B cell (primary cell): ENCODE measurements at regions not wholly inside any gene's neighbourhood (a gene's known extent, or its start where the extent isn't known, plus 50 kb on each side); places are given as distances from the start of the nearest gene placed in this dataset.

Experiments used
- ATAC-seq: fragments of 200-7000 bp; cut with Tn5 transposase; one replicate; pipeline ENCODE4 v1.10.0; 2021; ENCODE audit warnings: low read depth, mild to moderate bottlenecking, moderate number of reproducible peaks, moderate library complexity
- CTCF ChIA-PET: fragments of 350-600 bp; sonication (Branson Sonifier 250); formaldehyde crosslinking; loops from one replicate; lab custom pipeline; 2021; ENCODE audit warnings: antibody characterized with exemption, inconsistent platforms; lab: Charles Lee
- POLR2A ChIA-PET: fragments of 350-600 bp; sonication (Branson Sonifier 250); formaldehyde crosslinking; loops from one replicate; lab custom pipeline; 2021; ENCODE audit warnings: antibody characterized with exemption; lab: Charles Lee
- DNase-seq: peaks from one replicate; pipeline ENCODE4 v3.0.0; 2013
- H2AFZ ChIP-seq: 2 replicates; pipeline ENCODE4 v1.6.1; 2012; ENCODE audit warnings: mild to moderate bottlenecking, low read depth, low read length; ENCODE audit not compliant: insufficient read depth, poor library complexity, severe bottlenecking
- H3K27ac ChIP-seq, 2 donors: 1 replicate in 1 of 2; 2 replicates in 1 of 2; pipeline ENCODE4 v1.5.1; 2012 to 2013; ENCODE audit warnings: low read length in 2 of 2, mild to moderate bottlenecking in 2 of 2, moderate library complexity in 1 of 2
- H3K27me3 ChIP-seq, 4 experiments: fragments of 200-600 bp in 1 of 4; sonication (generic) in 1 of 4; replicated peaks in 1 of 4; 1 replicate in 2 of 4; 2 replicates in 2 of 4; pipeline versions ENCODE4 v1.6.1 to v1.7.0; 2013 to 2016; ENCODE audit warnings: low read length in 3 of 4, mild to moderate bottlenecking in 2 of 4, mixed read lengths in 1 of 4, moderate library complexity in 1 of 4; ENCODE audit not compliant: insufficient read depth in 4 of 4, control insufficient read depth in 3 of 4; ENCODE audit errors: control extremely low read depth in 1 of 4
- H3K36me3 ChIP-seq, 2 experiments: replicated peaks in 1 of 2; 1 replicate in 1 of 2; 2 replicates in 1 of 2; pipeline versions ENCODE4 v1.6.1 to v1.7.1; 2013; ENCODE audit warnings: low read length in 1 of 2; ENCODE audit not compliant: insufficient read depth in 2 of 2, control insufficient read depth in 1 of 2; ENCODE audit errors: control extremely low read depth in 1 of 2, extremely low read depth in 1 of 2
- H3K4me1 ChIP-seq, 2 donors: fragments of 200-600 bp in 1 of 2; sonication (generic) in 1 of 2; 1 replicate in 1 of 2; 2 replicates in 1 of 2; pipeline versions ENCODE4 v1.5.1 to v1.6.1; 2013 to 2017; ENCODE audit warnings: low read length in 2 of 2; ENCODE audit not compliant: control insufficient read depth in 2 of 2, insufficient read depth in 2 of 2
- H3K4me2 ChIP-seq: replicated peaks from 2 replicates; pipeline ENCODE3; 2012; ENCODE audit warnings: mild to moderate bottlenecking, low read depth, low read length; ENCODE audit not compliant: poor library complexity, severe bottlenecking
- H3K4me3 ChIP-seq, 5 experiments: fragments of 200-600 bp in 1 of 5; sonication (generic) in 1 of 5; 1 replicate in 3 of 5; 2 replicates in 2 of 5; pipeline versions ENCODE4 v1.5.1 to v1.7.0; 2011 to 2016; ENCODE audit warnings: low read length in 4 of 5, mild to moderate bottlenecking in 4 of 5, low read depth in 2 of 5, control low read depth in 1 of 5, moderate library complexity in 1 of 5; ENCODE audit not compliant: insufficient read depth in 1 of 5; ENCODE audit errors: control extremely low read depth in 1 of 5, extremely low read depth in 1 of 5
- H3K79me2 ChIP-seq: fragments of 200-600 bp; sonication (generic); one replicate; pipeline ENCODE4 v1.6.0; 2016; ENCODE audit warnings: low read length; ENCODE audit not compliant: control insufficient read depth, insufficient read depth
- H3K9ac ChIP-seq: fragments of 200-600 bp; sonication (generic); 2 replicates; pipeline ENCODE4 v1.6.1; 2017; ENCODE audit warnings: mild to moderate bottlenecking, low read length, moderate library complexity
- H3K9me3 ChIP-seq, 3 donors: one replicate each; pipeline versions ENCODE4 v1.6.1 to v1.7.1; 2013; ENCODE audit warnings: low read length in 2 of 3; ENCODE audit not compliant: control insufficient read depth in 2 of 3, insufficient read depth in 1 of 3; ENCODE audit errors: control extremely low read depth in 1 of 3
- H4K20me1 ChIP-seq: 2 replicates; pipeline ENCODE4 v1.6.0; 2012; ENCODE audit warnings: mild to moderate bottlenecking, low read length; ENCODE audit not compliant: insufficient read depth, control insufficient read depth, poor library complexity, severe bottlenecking
- H3K27ac Mint-ChIP-seq: one replicate; pipeline ENCODE4 v1.8.0; 2021; ENCODE audit warnings: mixed read lengths
- H3K27me3 Mint-ChIP-seq: one replicate; pipeline ENCODE4 v1.8.0; 2021; ENCODE audit warnings: mixed read lengths
- H3K4me1 Mint-ChIP-seq: one replicate; pipeline ENCODE4 v1.8.0; 2021; ENCODE audit warnings: mixed read lengths
- H3K4me3 Mint-ChIP-seq: one replicate; pipeline ENCODE4 v1.8.0; 2021; ENCODE audit warnings: mixed read lengths
- H3K9me3 Mint-ChIP-seq: one replicate; pipeline ENCODE4 v1.8.0; 2022; ENCODE audit warnings: mixed read lengths; ENCODE audit not compliant: insufficient read depth
- CTCF ChIP-seq: fragments of 200-600 bp; IDR thresholded peaks from one replicate; pipeline ENCODE4 v1.8.0; 2022; ENCODE audit warnings: antibody characterized with exemption, mild to moderate bottlenecking
- EZH2 ChIP-seq: IDR thresholded peaks from 2 replicates; pipeline ENCODE4 v1.6.1; 2012; ENCODE audit warnings: borderline replicate concordance, low read depth, mild to moderate bottlenecking, moderate library complexity, low read length; ENCODE audit not compliant: insufficient read depth, poor library complexity, severe bottlenecking
- WGBS: methylation state at CpG from one replicate; pipeline ENCODE4 v1.1.5; 2013; ENCODE audit warnings: missing lambda C conversion rate; ENCODE audit not compliant: insufficient coverage; 5-methylcytosine and 5-hydroxymethylcytosine counted together
- intact Hi-C: fragments of 100-400 bp; cut with micrococcal nuclease; formaldehyde crosslinking; loops from one replicate; pipeline ENCODE4 v1.10.0; 2022

GRCh38 chr4:164383358-164384220 is 370.3 kb upstream of the SMIM31 start:
- peaks cover 0 to 16% (median 6%) of the 10 kb centered on the region in 4 experiments for H3K27me3 ChIP-seq
- H3K36me3 ChIP-seq = no peaks in the 10 kb centered on the region
- H3K27me3 Mint-ChIP-seq = peaks cover 34% of the 10 kb centered on the region
- no peak overlapping the region for H2AFZ ChIP-seq
- H3K4me2 ChIP-seq = no peak overlapping the region
- H3K4me1 ChIP-seq = no peaks in the 10 kb centered on the region
- H3K9ac ChIP-seq = no peak overlapping the region
- peaks cover 0 to 11% (median 0%) of the 10 kb centered on the region in 3 donors for H3K9me3 ChIP-seq
- ATAC-seq (no peak), DNase-seq (no peak)
- no peaks in the 10 kb centered on the region for H3K9me3 Mint-ChIP-seq
- H4K20me1 ChIP-seq = no peaks in the 10 kb centered on the region
- WGBS = 13% methylated on average over 65 of the region's 65 CpGs
- no peak overlapping the region for H3K27ac Mint-ChIP-seq
- CTCF ChIA-PET = no interaction called here
- H3K4me3 ChIP-seq = no peak overlapping the region
- no peak overlapping the region for H3K27ac ChIP-seq
- intact Hi-C loops = no loop called here
- H3K4me1 Mint-ChIP-seq = no peaks in the 10 kb centered on the region
- POLR2A ChIA-PET = no interaction called here
- no peak for TF ChIP-seq EZH2
- TF ChIP-seq CTCF = no peak
- H3K4me3 Mint-ChIP-seq = no peak overlapping the region
- H3K79me2 ChIP-seq = no peaks in the 10 kb centered on the region

GRCh38 chr4:164384416-164384815 is 369.5 kb upstream of the SMIM31 start:
- H3K9ac ChIP-seq = no peak overlapping the region
- no peaks in the 10 kb centered on the region for H4K20me1 ChIP-seq
- no peak for DNase-seq
- ChIA-PET CTCF (no interaction called here), POLR2A (no interaction called here)
- intact Hi-C loops = no loop called here
- no peaks in the 10 kb centered on the region for H3K9me3 Mint-ChIP-seq
- H3K4me2 ChIP-seq = no peak overlapping the region
- no peaks in the 10 kb centered on the region for H3K36me3 ChIP-seq
- H3K9me3 ChIP-seq = peaks cover 0 to 11% (median 0%) of the 10 kb centered on the region in 3 donors
- no peak overlapping the region for H3K4me3 ChIP-seq
- H3K27ac Mint-ChIP-seq = no peak overlapping the region
- TF ChIP-seq EZH2 (no peak), CTCF (no peak)
- H3K27ac ChIP-seq = no peak overlapping the region
- no peak for ATAC-seq
- H3K27me3 ChIP-seq = peaks cover 0 to 16% (median 6%) of the 10 kb centered on the region in 4 experiments
- H3K27me3 Mint-ChIP-seq = peaks cover 33% of the 10 kb centered on the region
- no peaks in the 10 kb centered on the region for H3K4me1 ChIP-seq
- WGBS = 53% methylated on average over 4 of the region's 8 CpGs
- H3K4me3 Mint-ChIP-seq = no peak overlapping the region
- no peaks in the 10 kb centered on the region for H3K79me2 ChIP-seq
- no peaks in the 10 kb centered on the region for H3K4me1 Mint-ChIP-seq
- H2AFZ ChIP-seq = no peak overlapping the region
